ENCODE measurements at regions not wholly inside any gene's neighbourhood (a gene's known extent, or its start where the extent isn't known, plus 50 kb on each side); places are given as distances from the start of the nearest gene placed in this dataset.

DNA sequence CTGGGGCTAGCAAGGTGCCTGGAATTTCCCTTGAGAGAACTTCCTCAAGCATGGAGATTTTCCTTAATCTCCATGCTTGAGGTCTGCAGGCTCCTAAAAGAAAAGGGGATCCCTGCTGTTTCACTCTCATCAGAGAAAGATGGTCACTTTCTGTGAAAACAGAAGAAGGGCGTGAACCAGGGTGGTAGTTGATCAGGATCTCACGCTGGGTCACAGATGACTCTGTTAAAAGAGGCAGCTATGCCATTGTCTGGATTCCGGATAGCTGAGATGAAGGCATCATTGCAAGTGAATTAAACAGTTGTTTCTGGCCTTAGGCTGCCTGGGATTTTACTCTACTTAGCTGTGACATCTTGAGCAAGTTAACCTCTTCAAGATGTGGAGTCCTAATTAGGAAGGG, 525.9 kb downstream of the TYW1 start:
- Mint-ChIP-seq H3K4me3 (no peak overlapping the region), H3K27me3 (peaks cover 4 to 10% of the 10 kb centered on the region in 2 donors), H3K9me3 (peaks cover 0 to 12% (median 2%) of the 10 kb centered on the region in 5 donors), H3K36me3 (no peaks in the 10 kb centered on the region), H3K27ac (no peak overlapping the region), H3K4me1 (no peaks in the 10 kb centered on the region)
- no peak for DNase-seq
- H3K4me1 ChIP-seq (ENCODE audit: insufficient read depth, low read length) = no peaks in the 10 kb centered on the region
- H3K4me3 ChIP-seq (ENCODE audit: low read length) = no peak overlapping the region
- H3K27ac ChIP-seq (ENCODE audit: low read depth, low read length) = no peak overlapping the region
- no peaks in the 10 kb centered on the region for H3K36me3 ChIP-seq (ENCODE audit: insufficient read depth, low read length)
- POLR2A ChIA-PET = no interaction called here
- CTCF ChIA-PET = no interaction called here
- no peaks in the 10 kb centered on the region for H3K27me3 ChIP-seq (ENCODE audit: insufficient read depth, low read length, poor library complexity, severe bottlenecking)
- H3K9me3 ChIP-seq (ENCODE audit: low read length) = no peaks in the 10 kb centered on the region

GRCh38 chr7:67523713-67524112, 527.1 kb downstream of the TYW1 start:
- Histone ChIP-seq H3K9me3 (ENCODE audit: low read length) (no peaks in the 10 kb centered on the region), H3K36me3 (ENCODE audit: insufficient read depth, low read length) (no peaks in the 10 kb centered on the region), H3K4me3 (ENCODE audit: low read length) (no peak overlapping the region), H3K27ac (ENCODE audit: low read depth, low read length) (no peak overlapping the region), H3K4me1 (ENCODE audit: insufficient read depth, low read length) (no peaks in the 10 kb centered on the region), H3K27me3 (ENCODE audit: insufficient read depth, low read length, poor library complexity, severe bottlenecking) (no peaks in the 10 kb centered on the region)
- Mint-ChIP-seq H3K27ac (no peak overlapping the region), H3K36me3 (no peaks in the 10 kb centered on the region), H3K4me3 (no peak overlapping the region), H3K4me1 (no peaks in the 10 kb centered on the region), H3K27me3 (peaks cover 0 to 10% of the 10 kb centered on the region in 2 donors), H3K9me3 (peaks cover 0 to 12% (median 2%) of the 10 kb centered on the region in 5 donors)
- ChIA-PET POLR2A (no interaction called here), CTCF (no interaction called here)
- DNase-seq = no peak

DNA sequence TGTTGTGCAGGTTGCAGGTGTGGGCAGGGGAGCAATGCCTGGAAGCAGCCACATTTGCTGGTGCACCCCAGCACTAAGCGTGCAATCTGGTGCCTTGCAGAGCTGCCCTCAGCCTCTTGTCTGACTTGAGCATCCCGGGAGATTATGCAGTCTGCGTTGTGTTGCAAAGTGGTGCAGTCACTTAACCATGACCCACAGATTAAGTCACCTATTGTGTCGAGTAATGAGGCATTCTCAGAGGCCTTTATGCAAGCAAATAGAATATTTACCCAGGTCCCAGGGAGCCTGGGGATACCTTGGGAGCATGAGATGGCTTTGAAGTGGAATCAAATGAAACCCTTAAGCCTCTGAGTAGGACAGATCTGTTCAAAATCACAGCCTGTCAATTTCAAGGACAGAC, 529.0 kb downstream of the TYW1 start:
- H3K27ac ChIP-seq (ENCODE audit: low read depth, low read length) = no peak overlapping the region
- Mint-ChIP-seq H3K9me3 (peaks cover 0 to 12% (median 6%) of the 10 kb centered on the region in 5 donors), H3K27me3 (peaks cover 0 to 10% of the 10 kb centered on the region in 2 donors), H3K4me3 (no peak overlapping the region), H3K4me1 (no peaks in the 10 kb centered on the region), H3K36me3 (no peaks in the 10 kb centered on the region), H3K27ac (no peak overlapping the region)
- H3K9me3 ChIP-seq (ENCODE audit: low read length) = no peaks in the 10 kb centered on the region
- H3K36me3 ChIP-seq (ENCODE audit: insufficient read depth, low read length) = no peaks in the 10 kb centered on the region
- no peak for DNase-seq
- POLR2A ChIA-PET = no interaction called here
- no peaks in the 10 kb centered on the region for H3K27me3 ChIP-seq (ENCODE audit: insufficient read depth, low read length, poor library complexity, severe bottlenecking)
- CTCF ChIA-PET = no interaction called here
- no peak overlapping the region for H3K4me3 ChIP-seq (ENCODE audit: low read length)
- H3K4me1 ChIP-seq (ENCODE audit: insufficient read depth, low read length) = no peaks in the 10 kb centered on the region

DNA sequence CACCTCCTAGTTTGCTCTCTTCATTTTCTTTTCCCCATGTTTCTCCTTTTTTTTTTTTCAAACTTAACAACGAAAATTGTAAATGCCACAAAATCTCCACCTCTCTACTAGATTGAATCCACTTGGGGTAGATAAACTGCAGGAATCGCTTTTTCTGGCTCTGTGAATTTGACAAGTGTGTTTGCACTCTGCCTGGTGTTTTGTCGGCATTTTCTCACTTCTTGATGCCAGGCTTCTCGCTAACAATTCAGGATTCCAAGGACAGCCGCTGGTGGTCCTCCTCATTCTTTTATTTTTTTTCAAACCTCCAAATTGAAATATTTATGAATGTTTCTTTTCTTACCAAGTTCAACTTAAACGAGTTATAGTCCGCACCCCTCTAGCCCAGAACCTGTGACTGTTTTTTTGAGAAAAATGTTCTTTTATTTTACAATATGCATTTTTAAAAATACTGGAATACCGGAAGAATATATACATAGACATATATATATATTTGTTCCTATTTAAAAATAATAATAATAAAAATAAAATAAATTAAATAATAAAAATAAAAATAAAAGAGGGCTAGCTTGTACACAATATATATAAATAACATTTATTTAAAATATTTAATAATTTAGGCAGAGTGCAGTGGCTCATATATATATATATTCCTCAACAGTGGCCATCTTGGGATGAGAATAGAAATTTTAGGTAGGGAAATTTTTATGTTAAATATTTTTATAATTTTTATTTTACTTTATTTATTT, 538.8 kb downstream of the TYW1 start:
- Mint-ChIP-seq H3K27ac (no peak overlapping the region), H3K36me3 (no peaks in the 10 kb centered on the region), H3K4me1 (no peaks in the 10 kb centered on the region), H3K27me3 (peaks cover 0 to 2% of the 10 kb centered on the region in 2 donors), H3K4me3 (no peak overlapping the region), H3K9me3 (peaks cover 0 to 9% (median 2%) of the 10 kb centered on the region in 5 donors)
- Histone ChIP-seq H3K27me3 (ENCODE audit: insufficient read depth, low read length, poor library complexity, severe bottlenecking) (no peaks in the 10 kb centered on the region), H3K36me3 (ENCODE audit: insufficient read depth, low read length) (no peaks in the 10 kb centered on the region), H3K27ac (ENCODE audit: low read depth, low read length) (no peak overlapping the region), H3K9me3 (ENCODE audit: low read length) (no peaks in the 10 kb centered on the region), H3K4me3 (ENCODE audit: low read length) (no peak overlapping the region), H3K4me1 (ENCODE audit: insufficient read depth, low read length) (no peaks in the 10 kb centered on the region)
- CTCF ChIA-PET = no interaction called here
- POLR2A ChIA-PET = no interaction called here
- no peak for DNase-seq

DNA sequence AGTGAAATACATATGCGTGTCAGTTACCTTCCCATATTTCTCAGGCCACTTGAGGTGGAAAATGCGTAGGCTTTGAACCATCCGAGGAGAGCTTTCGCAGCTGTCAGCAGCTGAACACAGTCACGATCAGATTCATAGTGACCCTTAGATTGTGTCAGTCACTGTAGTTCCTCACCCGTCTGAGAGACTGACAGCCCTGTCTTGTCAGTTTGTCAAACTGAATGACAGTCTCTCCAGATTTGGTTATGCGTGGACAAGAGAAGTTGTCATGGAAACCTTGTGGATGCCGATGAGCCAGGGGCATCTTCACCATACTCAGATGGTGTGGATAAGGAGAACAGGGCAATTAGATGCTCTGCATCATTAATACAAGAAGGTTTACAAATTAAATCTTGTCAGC, 546.3 kb downstream of the TYW1 start:
- Mint-ChIP-seq H3K27ac (no peak overlapping the region), H3K27me3 (peaks cover 0 to 2% of the 10 kb centered on the region in 2 donors), H3K4me1 (no peaks in the 10 kb centered on the region), H3K9me3 (peaks cover 2 to 8% (median 3%) of the 10 kb centered on the region in 5 donors), H3K4me3 (no peak overlapping the region), H3K36me3 (no peaks in the 10 kb centered on the region)
- DNase-seq = no peak
- H3K27ac ChIP-seq (ENCODE audit: low read depth, low read length) = no peak overlapping the region
- H3K36me3 ChIP-seq (ENCODE audit: insufficient read depth, low read length) = no peaks in the 10 kb centered on the region
- CTCF ChIA-PET = no interaction called here
- no peaks in the 10 kb centered on the region for H3K4me1 ChIP-seq (ENCODE audit: insufficient read depth, low read length)
- no peak overlapping the region for H3K4me3 ChIP-seq (ENCODE audit: low read length)
- H3K9me3 ChIP-seq (ENCODE audit: low read length) = peaks cover 4% of the 10 kb centered on the region
- POLR2A ChIA-PET = no interaction called here
- no peaks in the 10 kb centered on the region for H3K27me3 ChIP-seq (ENCODE audit: insufficient read depth, low read length, poor library complexity, severe bottlenecking)

- no peak overlapping the region for H3K27ac Mint-ChIP-seq
- CTCF ChIA-PET = no interaction called here
- H3K9me3 Mint-ChIP-seq = peaks cover 5 to 13% (median 6%) of the 10 kb centered on the region in 5 donors
- Histone ChIP-seq H3K9me3 (ENCODE audit: low read length) (peaks cover 4% of the 10 kb centered on the region), H3K4me1 (ENCODE audit: insufficient read depth, low read length) (no peaks in the 10 kb centered on the region), H3K4me3 (ENCODE audit: low read length) (no peak overlapping the region), H3K36me3 (ENCODE audit: insufficient read depth, low read length) (no peaks in the 10 kb centered on the region), H3K27ac (ENCODE audit: low read depth, low read length) (no peak overlapping the region), H3K27me3 (ENCODE audit: insufficient read depth, low read length, poor library complexity, severe bottlenecking) (no peaks in the 10 kb centered on the region)
- H3K4me3 Mint-ChIP-seq = no peak overlapping the region
- H3K27me3 Mint-ChIP-seq = no peaks in the 10 kb centered on the region
- H3K4me1 Mint-ChIP-seq = no peaks in the 10 kb centered on the region
- no peaks in the 10 kb centered on the region for H3K36me3 Mint-ChIP-seq
- POLR2A ChIA-PET = no interaction called here
- no peak for DNase-seq
These were observed 550.7 kb downstream of the TYW1 start for GRCh38 chr7:67547183-67547907.

DNA sequence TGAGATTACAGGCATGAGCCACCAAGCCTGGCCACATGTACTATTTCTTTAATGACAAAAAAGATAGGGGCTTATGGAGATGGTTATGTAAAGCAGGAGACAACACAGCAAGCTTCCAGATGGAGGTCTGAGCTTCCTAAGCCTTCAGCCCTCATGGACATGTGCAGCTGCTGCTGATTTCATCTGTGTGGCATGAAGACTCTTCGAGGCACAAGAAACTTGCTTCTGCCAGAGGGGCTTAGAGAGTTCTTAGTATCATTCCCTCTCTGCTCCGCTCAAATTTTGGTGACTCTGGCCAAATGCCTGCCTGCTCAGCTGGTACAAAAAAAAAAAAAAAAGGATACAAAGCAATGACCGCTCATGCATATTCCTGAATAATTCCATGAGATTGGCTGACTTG, 552.5 kb downstream of the TYW1 start:
- H3K36me3 Mint-ChIP-seq = no peaks in the 10 kb centered on the region
- H3K27ac ChIP-seq (ENCODE audit: low read depth, low read length) = no peak overlapping the region
- POLR2A ChIA-PET = no interaction called here
- peaks cover 4% of the 10 kb centered on the region for H3K9me3 ChIP-seq (ENCODE audit: low read length)
- no peak overlapping the region for H3K4me3 Mint-ChIP-seq
- no peak overlapping the region for H3K27ac Mint-ChIP-seq
- no peaks in the 10 kb centered on the region for H3K27me3 Mint-ChIP-seq
- no peaks in the 10 kb centered on the region for H3K27me3 ChIP-seq (ENCODE audit: insufficient read depth, low read length, poor library complexity, severe bottlenecking)
- CTCF ChIA-PET = no interaction called here
- H3K4me1 ChIP-seq (ENCODE audit: insufficient read depth, low read length) = no peaks in the 10 kb centered on the region
- H3K36me3 ChIP-seq (ENCODE audit: insufficient read depth, low read length) = no peaks in the 10 kb centered on the region
- H3K4me1 Mint-ChIP-seq = no peaks in the 10 kb centered on the region
- DNase-seq = no peak
- H3K4me3 ChIP-seq (ENCODE audit: low read length) = no peak overlapping the region
- peaks cover 5 to 10% (median 6%) of the 10 kb centered on the region in 5 donors for H3K9me3 Mint-ChIP-seq

GRCh38 chr7:67550801-67551436, 554.3 kb downstream of the TYW1 start:
- Mint-ChIP-seq H3K27ac (no peak overlapping the region), H3K9me3 (peaks cover 5 to 10% (median 6%) of the 10 kb centered on the region in 5 donors)
- no peaks in the 10 kb centered on the region for H3K27me3 ChIP-seq (ENCODE audit: insufficient read depth, low read length, poor library complexity, severe bottlenecking)

More at GRCh38 chr7:67550801-67551436, 554.3 kb downstream of the TYW1 start:
- no peaks in the 10 kb centered on the region for H3K4me1 Mint-ChIP-seq
- no peak for DNase-seq
- CTCF ChIA-PET = no interaction called here
- H3K4me3 ChIP-seq (ENCODE audit: low read length) = no peak overlapping the region
- no peak overlapping the region for H3K27ac ChIP-seq (ENCODE audit: low read depth, low read length)
- no peaks in the 10 kb centered on the region for H3K27me3 Mint-ChIP-seq
- H3K4me1 ChIP-seq (ENCODE audit: insufficient read depth, low read length) = no peaks in the 10 kb centered on the region
- no peak overlapping the region for H3K4me3 Mint-ChIP-seq
- H3K36me3 Mint-ChIP-seq = no peaks in the 10 kb centered on the region
- no peaks in the 10 kb centered on the region for H3K36me3 ChIP-seq (ENCODE audit: insufficient read depth, low read length)
- POLR2A ChIA-PET = no interaction called here
- peaks cover 4% of the 10 kb centered on the region for H3K9me3 ChIP-seq (ENCODE audit: low read length)
